Thyroid gland (tissue), 4 donors: ENCODE measurements at regions not wholly inside any gene's neighbourhood (a gene's known extent, or its start where the extent isn't known, plus 50 kb on each side); places are given as distances from the start of the nearest gene placed in this dataset.

ENCODE experiments used
- POLR2A ChIP-seq, 2 donors: fragments of 450-650 bp; IDR thresholded peaks; one replicate each; pipeline ENCODE4 v1.6.1; 2017; ENCODE audit warnings: antibody characterized with exemption in 2 of 2, mild to moderate bottlenecking in 2 of 2, moderate library complexity in 1 of 2
- TF ChIP-seq, protein P1 (sequence below), 6 experiments: fragments of 200-600 bp in 3 of 6; fragments of 450-650 bp in 3 of 6; sonication (generic) in 3 of 6; IDR thresholded peaks; one replicate each; pipeline ENCODE4 v1.5.1; 2016 to 2019; ENCODE audit warnings: antibody characterized with exemption in 6 of 6, mild to moderate bottlenecking in 2 of 6, inconsistent platforms in 1 of 6, moderate library complexity in 1 of 6

- TF ChIP-seq, protein P1, sequence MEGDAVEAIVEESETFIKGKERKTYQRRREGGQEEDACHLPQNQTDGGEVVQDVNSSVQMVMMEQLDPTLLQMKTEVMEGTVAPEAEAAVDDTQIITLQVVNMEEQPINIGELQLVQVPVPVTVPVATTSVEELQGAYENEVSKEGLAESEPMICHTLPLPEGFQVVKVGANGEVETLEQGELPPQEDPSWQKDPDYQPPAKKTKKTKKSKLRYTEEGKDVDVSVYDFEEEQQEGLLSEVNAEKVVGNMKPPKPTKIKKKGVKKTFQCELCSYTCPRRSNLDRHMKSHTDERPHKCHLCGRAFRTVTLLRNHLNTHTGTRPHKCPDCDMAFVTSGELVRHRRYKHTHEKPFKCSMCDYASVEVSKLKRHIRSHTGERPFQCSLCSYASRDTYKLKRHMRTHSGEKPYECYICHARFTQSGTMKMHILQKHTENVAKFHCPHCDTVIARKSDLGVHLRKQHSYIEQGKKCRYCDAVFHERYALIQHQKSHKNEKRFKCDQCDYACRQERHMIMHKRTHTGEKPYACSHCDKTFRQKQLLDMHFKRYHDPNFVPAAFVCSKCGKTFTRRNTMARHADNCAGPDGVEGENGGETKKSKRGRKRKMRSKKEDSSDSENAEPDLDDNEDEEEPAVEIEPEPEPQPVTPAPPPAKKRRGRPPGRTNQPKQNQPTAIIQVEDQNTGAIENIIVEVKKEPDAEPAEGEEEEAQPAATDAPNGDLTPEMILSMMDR (IDR thresholded peaks at IDR 0.05), result no peak
- TF ChIP-seq POLR2A (IDR thresholded peaks at IDR 0.05), result no peak
These were observed 458.1 kb upstream of the RASGRP1 start for GRCh38 chr15:39022532-39023305.
